OCI-LY3 (cell line): ENCODE measurements at regions not wholly inside any gene's neighbourhood (a gene's known extent, or its start where the extent isn't known, plus 50 kb on each side); places are given as distances from the start of the nearest gene placed in this dataset.

ENCODE experiments used
- CTCF ChIP-seq: fragments of 200-600, 300-600 bp; sonication (generic); IDR thresholded peaks from 2 replicates; pipeline ENCODE4 v1.5.1; 2014; ENCODE audit warnings: antibody characterized with exemption, low read length, low read depth
- EZH2phosphoT487 ChIP-seq: fragments of 200-600 bp; shearing (Covaris generic); IDR thresholded peaks from 2 replicates; pipeline ENCODE4 v1.6.1; 2018; ENCODE audit warnings: antibody characterized with exemption, mixed run types, low read depth

- TF ChIP-seq CTCF (no peak), EZH2phosphoT487 (no peak)
Measured at GRCh38 chr9:136609838-136610311, 52.8 kb upstream of the EGFL7 start.
